GM12878 (cell line): ENCODE measurements at regions not wholly inside any gene's neighbourhood (a gene's known extent, or its start where the extent isn't known, plus 50 kb on each side); places are given as distances from the start of the nearest gene placed in this dataset.
A peak's percentile ranks its signal among the peaks of the same experiment; 100 is the strongest.

ENCODE experiments used
- ATAC-seq: fragments of 200-7000 bp; cut with Tn5 transposase; 3 replicates; pipeline ENCODE4 v1.9.1; 2020; ENCODE audit warnings: mild to moderate bottlenecking, moderate library complexity
- BruUV-seq: library from RNA; stranded (reverse); fragments of 400-500 nt; replicated peaks from 2 replicates; lab custom pipeline; 2021; lab: Mats Ljungman, UMichigan
- CTCF ChIA-PET: fragments of 300-600 bp; sonication (Branson Sonifier 250); formaldehyde crosslinking; extraction: SDS; loops from one replicate; lab custom pipeline; 2021; ENCODE audit warnings: inconsistent platforms; lab: Yijun Ruan, JAX
- POLR2A ChIA-PET: fragments of 350-600 bp; formaldehyde crosslinking; extraction: SDS; loops from one replicate; lab custom pipeline; 2021; ENCODE audit warnings: inconsistent platforms; lab: Charles Lee
- RAD21 ChIA-PET: fragments of 300-600 bp; sonication (Branson Sonifier 250); formaldehyde crosslinking; loops from one replicate; lab custom pipeline; 2023; ENCODE audit warnings: antibody characterized with exemption; ENCODE audit not compliant: unreplicated experiment; lab: Charles Lee
- SMC1A ChIA-PET: fragments of 300-600 bp; sonication (Branson Sonifier 250); formaldehyde crosslinking; loops from one replicate; lab custom pipeline; 2023; ENCODE audit not compliant: unreplicated experiment, uncharacterized antibody; lab: Charles Lee
- DNase-seq: peaks from one replicate; pipeline ENCODE4 v3.0.0-alpha.2; 2011; ENCODE audit warnings: low read depth, low spot score
- FAIRE-seq: peaks from 3 replicates; lab custom pipeline; 2011; peaks lifted over from hg19 to GRCh38; lab: Jason Lieb, UNC
- H2AFZ ChIP-seq: 2 replicates; pipeline ENCODE4 v1.6.0; 2011; ENCODE audit warnings: low read depth, low read length, control low read depth; ENCODE audit not compliant: control insufficient read depth
- H3K27ac ChIP-seq: 2 replicates; pipeline ENCODE4 v1.5.1; 2011; ENCODE audit warnings: control low read depth; ENCODE audit not compliant: control insufficient read depth, insufficient read depth
- H3K27me3 ChIP-seq, 2 experiments: replicated peaks in 1 of 2; 2 replicates each; pipeline versions ENCODE4 v1.6.0 to v1.6.1; 2011; ENCODE audit warnings: low read length in 1 of 2; ENCODE audit not compliant: control insufficient read depth in 2 of 2, insufficient read depth in 2 of 2
- H3K36me3 ChIP-seq, 2 experiments: 2 replicates each; pipeline ENCODE4 v1.5.1; 2011; ENCODE audit warnings: low read length in 1 of 2; ENCODE audit not compliant: control insufficient read depth in 2 of 2, insufficient read depth in 2 of 2
- H3K4me1 ChIP-seq: 2 replicates; pipeline ENCODE4 v1.6.1; 2011; ENCODE audit warnings: mild to moderate bottlenecking, low read length, moderate library complexity, mixed read lengths; ENCODE audit not compliant: control insufficient read depth, insufficient read depth
- H3K4me2 ChIP-seq: 2 replicates; pipeline ENCODE4 v1.6.0; 2011; ENCODE audit warnings: control low read depth; ENCODE audit not compliant: control insufficient read depth, insufficient read depth
- H3K4me3 ChIP-seq: fragments of 200-600 bp; sonication (generic); 2 replicates; pipeline ENCODE4 v1.5.1; 2016
- H3K79me2 ChIP-seq: 2 replicates; pipeline ENCODE4 v1.6.0; 2011; ENCODE audit warnings: low read length; ENCODE audit not compliant: control insufficient read depth, insufficient read depth
- H3K9ac ChIP-seq: 2 replicates; pipeline ENCODE4 v1.8.0; 2011; ENCODE audit warnings: low read length, control low read depth, mixed read lengths; ENCODE audit not compliant: control insufficient read depth, insufficient read depth
- H3K9me3 ChIP-seq: replicated peaks from 3 replicates; pipeline ENCODE4 v1.5.1; 2011; ENCODE audit warnings: mild to moderate bottlenecking, low read length; ENCODE audit not compliant: control insufficient read depth, insufficient read depth
- H4K20me1 ChIP-seq: 2 replicates; pipeline ENCODE4 v1.6.0; 2011; ENCODE audit not compliant: control insufficient read depth, insufficient read depth
- CBX3 ChIP-seq: fragments of 200-600 bp; sonication (generic); IDR thresholded peaks from 2 replicates; pipeline ENCODE4 v1.6.1; 2016; ENCODE audit warnings: low read depth, borderline replicate concordance
- CREM ChIP-seq: IDR thresholded peaks from 2 replicates; pipeline ENCODE4 v1.6.1; 2014; ENCODE audit warnings: antibody characterized with exemption, low read depth
- EZH2 ChIP-seq: IDR thresholded peaks from 2 replicates; pipeline ENCODE4 v1.6.1; 2012; ENCODE audit warnings: low read depth, mild to moderate bottlenecking, control low read depth, inconsistent platforms, low read length, borderline replicate concordance; ENCODE audit not compliant: control insufficient read depth
- FOS ChIP-seq: IDR thresholded peaks from 3 replicates; pipeline ENCODE4 v1.6.1; 2011; ENCODE audit warnings: borderline replicate concordance; ENCODE audit not compliant: insufficient read length; ENCODE audit errors: extremely low read depth
- IKZF2 ChIP-seq, 2 experiments: fragments of 450-650 bp; IDR thresholded peaks; 2 replicates each; pipeline ENCODE4 v1.6.1; 2017; ENCODE audit warnings: mild to moderate bottlenecking in 2 of 2, moderate library complexity in 2 of 2
- MEF2B ChIP-seq: fragments of 450-650 bp; IDR thresholded peaks from 2 replicates; pipeline ENCODE4 v1.6.1; 2018; ENCODE audit warnings: mild to moderate bottlenecking, moderate library complexity; ENCODE audit not compliant: partially characterized antibody, poor library complexity, severe bottlenecking
- NBN ChIP-seq: fragments of 450-650 bp; IDR thresholded peaks from 2 replicates; pipeline ENCODE4 v1.6.1; 2016
- NFXL1 ChIP-seq: fragments of 450-650 bp; IDR thresholded peaks from 2 replicates; pipeline ENCODE4 v1.6.1; 2017; ENCODE audit warnings: antibody characterized with exemption, mild to moderate bottlenecking, borderline replicate concordance
- NFYA ChIP-seq: IDR thresholded peaks from 2 replicates; pipeline ENCODE4 v1.6.1; 2011; ENCODE audit warnings: low read depth, mild to moderate bottlenecking, low read length, improper control_type of control experiment, borderline replicate concordance
- PML ChIP-seq: IDR thresholded peaks from 2 replicates; pipeline ENCODE4 v1.6.1; 2012; ENCODE audit warnings: low read length, inconsistent platforms
- RAD21 ChIP-seq: IDR thresholded peaks from 2 replicates; pipeline ENCODE4 v1.6.1; 2011; ENCODE audit warnings: mild to moderate bottlenecking, low read depth, low read length, moderate library complexity; ENCODE audit not compliant: insufficient read depth
- RELB ChIP-seq: fragments of 450-650 bp; IDR thresholded peaks from 2 replicates; pipeline ENCODE4 v1.6.1; 2017; ENCODE audit warnings: low read depth, mild to moderate bottlenecking, moderate library complexity
- SIX5 ChIP-seq: IDR thresholded peaks from 2 replicates; pipeline ENCODE4 v1.6.1; 2011; ENCODE audit warnings: mild to moderate bottlenecking, low read depth, low read length, moderate library complexity; ENCODE audit not compliant: severe bottlenecking
- SMAD5 ChIP-seq: IDR thresholded peaks from 2 replicates; pipeline ENCODE4 v1.6.1; 2016; ENCODE audit warnings: antibody characterized with exemption, low read depth
- SREBF2 ChIP-seq: IDR thresholded peaks from 2 replicates; pipeline ENCODE4 v1.6.1; 2012; ENCODE audit warnings: mild to moderate bottlenecking, low read length
- SUZ12 ChIP-seq: fragments of 200-600 bp; sonication (generic); IDR thresholded peaks from one replicate; pipeline ENCODE4 v1.6.1; 2018; ENCODE audit warnings: antibody characterized with exemption, mild to moderate bottlenecking; ENCODE audit not compliant: unreplicated experiment
- TCF12 ChIP-seq: IDR thresholded peaks from 2 replicates; pipeline ENCODE4 v1.6.1; 2011; ENCODE audit warnings: low read depth, mild to moderate bottlenecking, low read length
- YY1 ChIP-seq: IDR thresholded peaks from 2 replicates; pipeline ENCODE4 v1.6.1; 2011; ENCODE audit warnings: low read depth, mild to moderate bottlenecking, low read length
- ZBTB33 ChIP-seq: fragments of 450-650 bp; IDR thresholded peaks from 2 replicates; pipeline ENCODE4 v1.6.1; 2017; ENCODE audit warnings: mild to moderate bottlenecking
- ZNF217 ChIP-seq: fragments of 450-650 bp; IDR thresholded peaks from 2 replicates; pipeline ENCODE4 v1.6.1; 2017; ENCODE audit warnings: antibody characterized with exemption, mild to moderate bottlenecking
- ZZZ3 ChIP-seq: IDR thresholded peaks from 2 replicates; pipeline ENCODE4 v1.6.1; 2011; ENCODE audit warnings: low read depth; ENCODE audit not compliant: control insufficient read depth, insufficient read length
- in situ Hi-C: fragments of 300-500 bp; cut with MboI; formaldehyde crosslinking; loops from 9 replicates; pipeline ENCODE4 v1.14.3; 2018; ENCODE audit warnings: mixed read lengths
- intact Hi-C: fragments of 100-400 bp; cut with micrococcal nuclease; formaldehyde crosslinking; loops from one replicate; pipeline ENCODE4 v1.14.2; 2022; ENCODE audit not compliant: unreplicated experiment

GRCh38 chr4:112853662-112854256, 195.7 kb upstream of the ANK2 start (continued):
- TF ChIP-seq RELB (no peak), SUZ12 (no peak), RAD21 (peak; percentile 52; the same call in 1 of the 2 replicates), NBN (no peak), ZNF217 (no peak), PML (no peak), IKZF2 (IDR thresholded peaks at IDR 0.05) (no peak), ZZZ3 (no peak)

- Histone ChIP-seq H3K9me3 (no peaks in the 10 kb centered on the region), H3K79me2 (no peaks in the 10 kb centered on the region), H4K20me1 (no peaks in the 10 kb centered on the region), H3K4me2 (no peak overlapping the region), H3K4me3 (no peak overlapping the region), H3K27me3 (no peaks in the 10 kb centered on the region), H3K9ac (no peak overlapping the region), H2AFZ (no peak overlapping the region), H3K4me1 (no peaks in the 10 kb centered on the region), H3K27ac (no peak overlapping the region), H3K36me3 (no peaks in the 10 kb centered on the region; a peak in 1 of 4 replicates)
- ChIA-PET CTCF (interaction anchor here (1.0 to 4.2 kb wide), 14 partner anchors 10 to 97 kb away, joined by 3 to 111 read pairs (median 6); no protein-coding TSS in a partner anchor), POLR2A (interaction anchor here (0.5 kb wide), 1 partner anchor 31 kb away, joined by 3 read pairs; no protein-coding TSS in a partner anchor), SMC1A (interaction anchor here (0.8 to 4.4 kb wide), 17 partner anchors 10 to 739 kb away, joined by 3 to 83 read pairs (median 4); no protein-coding TSS in a partner anchor), RAD21 (interaction anchor here (0.8 to 3.0 kb wide), 11 partner anchors 20 to 97 kb away, joined by 3 to 46 read pairs (median 3); no protein-coding TSS in a partner anchor)
- ATAC-seq: peak; percentile 46
- no peak for FAIRE-seq
- in situ Hi-C loops: no loop called here
- intact Hi-C loops: loop anchor here (1.0 kb wide), 1 partner anchor 84 kb away; no protein-coding TSS in a partner anchor
- TF ChIP-seq YY1 (no peak), ZBTB33 (no peak), SMAD5 (no peak), FOS (no peak), TCF12 (no peak), NFYA (no peak), SIX5 (no peak), SREBF2 (no peak), NFXL1 (no peak), CBX3 (no peak), EZH2 (no peak), CREM (no peak), MEF2B (no peak), SUZ12 (no peak)
- BruUV-seq: no TSS peak
- no peak for DNase-seq
Observed at GRCh38 chr4:112854420-112854819, 195.0 kb upstream of the ANK2 start.
